Activated naive CD4-positive, alpha-beta T cell treated with anti-CD3 and anti-CD28 coated beads, Interleukin-2, amount 10 ng/mL, durations not matched to agents 7 days and 5 days (primary cell): ENCODE measurements at regions not wholly inside any gene's neighbourhood (a gene's known extent, or its start where the extent isn't known, plus 50 kb on each side); places are given as distances from the start of the nearest gene placed in this dataset.

Source experiments
- CTCF ChIA-PET: fragments of 350-600 bp; sonication (Branson Sonifier 250); formaldehyde crosslinking; loops from one replicate; lab custom pipeline; 2021; ENCODE audit warnings: antibody characterized with exemption; lab: Charles Lee
- DNase-seq: peaks from one replicate; pipeline ENCODE4 v3.0.0-alpha.2; 2020
- H3K27ac Mint-ChIP-seq: one replicate; pipeline ENCODE4 v1.8.0; 2021; ENCODE audit warnings: mild to moderate bottlenecking, moderate library complexity, mixed read lengths
- H3K27me3 Mint-ChIP-seq: one replicate; pipeline ENCODE4 v1.8.0; 2021; ENCODE audit warnings: mild to moderate bottlenecking, mixed read lengths
- H3K36me3 Mint-ChIP-seq: one replicate; pipeline ENCODE4 v1.8.0; 2021; ENCODE audit warnings: mixed read lengths
- H3K4me1 Mint-ChIP-seq: one replicate; pipeline ENCODE4 v1.8.0; 2021; ENCODE audit warnings: mixed read lengths
- H3K4me3 Mint-ChIP-seq: one replicate; pipeline ENCODE4 v1.8.0; 2021; ENCODE audit warnings: mild to moderate bottlenecking, moderate library complexity, mixed read lengths
- H3K9me3 Mint-ChIP-seq: one replicate; pipeline ENCODE4 v1.8.0; 2021; ENCODE audit warnings: mixed read lengths

DNA sequence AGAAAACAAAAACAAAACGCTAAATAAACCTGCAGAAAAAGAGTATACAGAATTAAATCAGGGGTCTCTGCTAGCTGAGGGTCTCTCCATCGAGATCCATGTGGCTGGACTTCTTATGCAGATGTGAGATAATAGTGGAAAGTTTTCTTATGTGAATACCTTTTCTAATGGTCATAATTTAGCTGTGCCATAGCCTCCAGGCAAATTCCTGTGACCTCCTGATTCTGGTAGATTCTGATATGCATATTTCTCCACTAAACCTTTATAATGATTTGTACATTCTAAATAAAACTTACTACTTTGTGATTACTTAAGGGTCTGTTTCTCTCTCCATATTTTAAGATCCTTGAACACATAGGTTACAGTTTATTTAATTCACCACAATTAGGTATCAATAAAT lies 1002.6 kb downstream of the GALC start:
- H3K4me1 Mint-ChIP-seq: no peaks in the 10 kb centered on the region
- H3K27ac Mint-ChIP-seq: no peak overlapping the region
- CTCF ChIA-PET: no interaction called here
- H3K4me3 Mint-ChIP-seq: no peak overlapping the region
- DNase-seq: no peak
- no peaks in the 10 kb centered on the region for H3K27me3 Mint-ChIP-seq
- no peaks in the 10 kb centered on the region for H3K36me3 Mint-ChIP-seq
- peaks cover 8% of the 10 kb centered on the region for H3K9me3 Mint-ChIP-seq

DNA sequence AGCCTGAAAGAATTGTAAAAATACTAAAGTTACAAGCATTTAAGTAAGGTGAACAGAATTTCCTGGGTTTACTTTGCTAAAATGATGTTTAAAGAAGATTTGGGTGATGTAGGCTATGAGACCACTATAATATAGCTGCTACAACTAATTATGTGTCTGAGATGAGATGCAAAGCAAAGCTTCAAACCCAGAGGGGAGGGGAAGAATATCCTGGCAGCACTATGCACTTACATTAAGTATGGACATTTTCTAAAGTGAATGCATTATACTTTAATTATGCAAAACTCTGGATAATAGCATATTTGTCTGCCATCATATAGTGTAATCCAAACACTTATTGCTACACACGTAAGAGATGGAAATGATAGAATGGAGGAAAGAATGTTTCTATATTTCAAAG lies 1003.7 kb downstream of the GALC start:
- no peaks in the 10 kb centered on the region for H3K4me1 Mint-ChIP-seq
- H3K27ac Mint-ChIP-seq: no peak overlapping the region
- CTCF ChIA-PET: no interaction called here
- H3K4me3 Mint-ChIP-seq: no peak overlapping the region
- H3K9me3 Mint-ChIP-seq: peaks cover 6% of the 10 kb centered on the region
- no peaks in the 10 kb centered on the region for H3K27me3 Mint-ChIP-seq
- DNase-seq: no peak
- no peaks in the 10 kb centered on the region for H3K36me3 Mint-ChIP-seq

DNA sequence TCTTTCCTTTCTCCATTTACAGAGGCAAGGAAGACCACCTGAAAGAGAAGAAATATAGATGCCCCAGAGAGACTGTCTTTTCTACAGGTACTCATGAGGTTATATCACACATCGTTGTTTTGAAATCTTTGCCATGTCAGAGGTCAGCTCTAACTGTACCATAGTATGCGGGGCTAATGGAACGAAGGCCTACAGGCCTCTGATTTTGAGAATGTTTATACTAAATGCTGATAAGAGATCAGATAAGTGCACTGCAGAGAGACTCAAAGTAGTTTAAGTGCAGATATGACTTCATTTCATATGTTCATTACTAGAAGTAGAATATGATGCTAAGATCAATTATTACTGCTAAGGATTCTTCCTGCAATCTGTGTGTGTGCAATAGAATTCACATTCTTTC lies 1005.0 kb downstream of the GALC start:
- no peak overlapping the region for H3K4me3 Mint-ChIP-seq
- H3K9me3 Mint-ChIP-seq: peaks cover 6% of the 10 kb centered on the region
- H3K27me3 Mint-ChIP-seq: no peaks in the 10 kb centered on the region
- CTCF ChIA-PET: no interaction called here
- H3K4me1 Mint-ChIP-seq: no peaks in the 10 kb centered on the region
- no peak for DNase-seq
- no peak overlapping the region for H3K27ac Mint-ChIP-seq
- H3K36me3 Mint-ChIP-seq: no peaks in the 10 kb centered on the region

DNA sequence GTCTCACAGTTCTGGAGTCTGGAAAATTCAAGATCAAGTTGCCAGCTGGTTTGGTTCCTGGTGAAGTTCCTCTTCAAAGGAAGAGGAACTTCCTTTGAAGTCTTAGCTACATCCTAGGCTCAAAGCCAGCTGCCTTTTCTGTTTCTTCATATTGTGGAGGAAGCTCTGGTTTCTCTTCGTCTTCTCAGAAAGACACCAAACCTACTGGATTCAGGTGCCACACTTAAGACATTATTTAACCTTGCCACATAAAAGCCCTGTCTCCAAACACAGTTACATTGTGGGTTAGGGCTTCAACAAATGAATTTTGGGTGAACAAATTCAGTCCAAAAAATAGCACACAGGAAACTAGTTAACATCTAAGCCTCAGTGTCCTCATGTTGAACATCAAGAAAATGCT lies 1019.8 kb downstream of the GALC start:
- Mint-ChIP-seq H3K9me3 (peaks cover 24% of the 10 kb centered on the region), H3K27ac (no peak overlapping the region), H3K27me3 (no peaks in the 10 kb centered on the region), H3K4me3 (no peak overlapping the region), H3K36me3 (no peaks in the 10 kb centered on the region), H3K4me1 (no peaks in the 10 kb centered on the region)
- CTCF ChIA-PET: no interaction called here
- no peak for DNase-seq

DNA sequence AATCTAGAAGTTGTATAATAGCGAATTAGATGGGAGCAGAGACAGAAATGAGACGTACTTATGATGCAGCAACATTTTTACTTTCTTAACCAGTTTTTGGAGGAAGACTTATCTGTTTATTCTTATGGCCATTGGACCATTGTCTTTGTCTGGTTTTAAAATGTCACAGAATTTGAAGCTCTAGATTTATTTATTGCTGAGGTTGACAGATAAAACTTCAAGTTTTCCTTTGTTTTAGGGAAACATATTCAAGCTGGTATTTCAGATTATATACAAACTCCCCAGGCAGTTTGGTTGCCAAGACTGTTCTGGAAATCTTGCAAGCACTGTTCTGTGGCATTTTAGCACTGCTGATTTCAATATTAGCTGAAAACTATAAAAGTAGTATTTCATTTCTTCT lies 1021.7 kb downstream of the GALC start:
- CTCF ChIA-PET: no interaction called here
- H3K4me3 Mint-ChIP-seq: no peak overlapping the region
- no peak overlapping the region for H3K27ac Mint-ChIP-seq
- no peaks in the 10 kb centered on the region for H3K36me3 Mint-ChIP-seq
- no peaks in the 10 kb centered on the region for H3K27me3 Mint-ChIP-seq
- no peak for DNase-seq
- peaks cover 22% of the 10 kb centered on the region for H3K9me3 Mint-ChIP-seq
- H3K4me1 Mint-ChIP-seq: no peaks in the 10 kb centered on the region

DNA sequence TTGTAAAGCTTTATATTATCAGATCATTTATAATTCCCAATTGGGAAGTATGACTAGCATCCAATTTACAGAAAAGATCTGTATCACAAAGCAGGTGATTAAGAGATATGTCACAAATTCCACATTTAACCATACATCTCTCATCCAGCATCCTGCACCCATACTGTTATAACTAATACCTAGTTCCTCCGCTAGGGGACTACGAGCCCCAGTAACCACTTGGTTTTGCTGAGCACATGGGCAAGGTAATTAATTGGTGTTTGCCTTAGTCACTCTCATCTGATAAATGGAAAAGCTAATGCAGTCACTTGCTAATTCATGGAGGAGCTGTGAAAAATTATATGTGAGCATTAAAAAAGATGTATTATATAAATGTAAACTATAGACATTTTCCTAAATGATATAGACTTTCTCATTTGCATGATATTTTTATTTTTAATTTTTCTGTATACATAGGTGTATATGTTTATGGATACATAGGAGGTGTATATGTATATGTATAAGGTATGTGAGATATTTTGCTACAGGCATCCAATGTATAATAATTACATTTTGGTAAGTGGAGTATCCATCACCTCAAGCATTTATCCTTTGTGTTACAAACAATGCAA lies 1031.8 kb downstream of the GALC start:
- DNase-seq: no peak
- no peaks in the 10 kb centered on the region for H3K36me3 Mint-ChIP-seq

DNA sequence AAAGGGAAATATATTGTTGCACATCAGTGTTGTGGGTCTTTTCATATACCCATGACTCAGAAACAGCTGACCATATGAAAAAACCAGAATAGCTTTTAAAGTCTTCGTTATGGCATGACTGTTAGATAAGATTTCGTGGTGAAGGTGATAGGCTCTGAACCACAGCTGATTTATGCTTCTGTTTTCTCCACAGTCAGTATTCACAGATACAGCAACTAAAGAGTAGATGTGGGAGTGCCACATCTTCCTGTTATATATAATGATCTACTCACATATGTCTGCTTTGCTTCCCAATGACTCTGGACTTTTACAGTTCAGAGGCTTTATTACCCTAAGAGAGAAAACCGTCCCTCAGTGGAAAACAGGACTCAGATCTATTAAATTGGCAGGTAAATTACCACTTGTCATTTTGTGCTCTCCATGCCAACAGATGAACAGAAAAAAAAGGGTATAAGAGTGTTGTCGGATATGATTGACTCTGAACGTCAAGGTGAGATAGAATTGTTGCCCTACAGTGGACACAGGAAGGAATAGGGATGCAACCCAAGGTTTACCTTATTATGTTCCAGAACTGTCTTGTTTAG lies 1037.1 kb downstream of the GALC start:
- Mint-ChIP-seq H3K36me3 (no peaks in the 10 kb centered on the region), H3K27me3 (no peaks in the 10 kb centered on the region), H3K4me1 (no peaks in the 10 kb centered on the region), H3K9me3 (peaks cover 2% of the 10 kb centered on the region), H3K4me3 (no peak overlapping the region), H3K27ac (no peak overlapping the region)
- CTCF ChIA-PET: no interaction called here
- DNase-seq: no peak

More for the DNA sequence above, 1031.8 kb downstream of the GALC start:
- Mint-ChIP-seq H3K27ac (no peak overlapping the region), H3K4me1 (no peaks in the 10 kb centered on the region), H3K9me3 (peaks cover 6% of the 10 kb centered on the region), H3K4me3 (no peak overlapping the region), H3K27me3 (no peaks in the 10 kb centered on the region)
- CTCF ChIA-PET: interaction anchor here (0.9 kb wide), 1 partner anchor 18 kb away, joined by 3 read pairs; no protein-coding TSS in a partner anchor

DNA sequence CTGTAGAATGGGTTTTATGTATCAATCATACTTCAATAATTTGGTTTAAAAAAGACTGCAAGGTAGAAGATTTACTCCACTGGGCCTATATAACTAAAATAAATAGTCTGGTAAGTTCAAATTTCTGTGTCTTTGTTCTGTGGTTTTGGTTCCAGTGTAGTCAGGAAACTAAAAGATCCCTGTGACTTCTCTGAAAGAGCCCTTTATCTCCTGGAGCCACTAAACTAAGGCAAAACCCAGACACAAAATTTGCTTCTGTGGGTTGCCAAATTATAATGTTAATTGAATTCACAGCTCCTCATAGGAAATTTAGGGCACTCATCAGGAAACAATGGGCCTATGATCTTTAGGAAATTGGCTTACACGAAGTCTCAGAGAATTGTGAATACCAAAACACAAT lies 1038.4 kb downstream of the GALC start:
- no peaks in the 10 kb centered on the region for H3K27me3 Mint-ChIP-seq
- no peaks in the 10 kb centered on the region for H3K4me1 Mint-ChIP-seq
- CTCF ChIA-PET: no interaction called here

DNA sequence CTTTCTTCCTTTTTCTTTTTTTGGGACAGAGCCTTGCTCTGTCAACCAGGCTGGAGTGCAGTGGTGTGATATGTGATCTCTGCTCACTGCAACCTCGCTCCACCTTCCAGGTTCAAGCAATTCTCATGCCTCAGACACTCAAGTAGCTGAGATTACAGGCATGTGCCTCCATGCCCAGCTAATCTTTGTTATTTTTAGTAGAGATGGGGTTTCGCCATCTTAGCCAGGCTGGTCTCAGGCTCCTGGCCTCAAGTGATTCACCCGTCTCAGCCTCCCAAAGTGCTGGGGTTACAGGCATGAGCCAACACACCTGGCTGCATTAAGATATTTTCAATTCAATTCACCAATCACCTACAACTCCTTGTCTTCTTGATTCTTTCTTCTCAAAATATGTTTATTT lies 1046.5 kb downstream of the GALC start:
- Mint-ChIP-seq H3K4me1 (no peaks in the 10 kb centered on the region), H3K9me3 (peaks cover 2% of the 10 kb centered on the region), H3K27me3 (no peaks in the 10 kb centered on the region), H3K36me3 (no peaks in the 10 kb centered on the region), H3K4me3 (no peak overlapping the region), H3K27ac (no peak overlapping the region)
- CTCF ChIA-PET: no interaction called here
- DNase-seq: no peak

More for the DNA sequence above, 1038.4 kb downstream of the GALC start:
- Mint-ChIP-seq H3K27ac (no peak overlapping the region), H3K4me3 (no peak overlapping the region), H3K36me3 (no peaks in the 10 kb centered on the region), H3K9me3 (peaks cover 2% of the 10 kb centered on the region)
- DNase-seq: no peak

DNA sequence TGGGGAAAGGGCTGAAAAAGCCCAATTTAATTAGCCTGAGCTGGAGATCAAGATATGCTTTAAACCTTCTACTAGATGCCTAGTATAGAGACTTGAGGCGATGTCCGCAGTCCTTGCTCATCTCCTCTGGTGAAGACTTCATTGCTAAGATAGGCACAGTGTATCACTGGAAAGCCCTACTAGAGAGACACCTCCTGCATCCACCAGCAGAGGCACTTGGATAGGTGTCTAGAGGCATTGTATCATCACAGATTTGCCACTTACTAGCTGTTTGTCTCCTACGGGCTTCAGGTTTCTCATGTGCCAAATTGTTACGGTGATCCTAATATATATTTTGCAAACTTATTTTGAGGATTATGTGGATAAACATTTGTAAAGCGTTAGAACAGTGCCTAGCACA lies 1048.5 kb downstream of the GALC start:
- no peaks in the 10 kb centered on the region for H3K36me3 Mint-ChIP-seq
- DNase-seq: no peak
- no peaks in the 10 kb centered on the region for H3K4me1 Mint-ChIP-seq
- H3K9me3 Mint-ChIP-seq: peaks cover 3% of the 10 kb centered on the region
- H3K27ac Mint-ChIP-seq: no peak overlapping the region
- no peak overlapping the region for H3K4me3 Mint-ChIP-seq
- H3K27me3 Mint-ChIP-seq: no peaks in the 10 kb centered on the region
- CTCF ChIA-PET: no interaction called here

DNA sequence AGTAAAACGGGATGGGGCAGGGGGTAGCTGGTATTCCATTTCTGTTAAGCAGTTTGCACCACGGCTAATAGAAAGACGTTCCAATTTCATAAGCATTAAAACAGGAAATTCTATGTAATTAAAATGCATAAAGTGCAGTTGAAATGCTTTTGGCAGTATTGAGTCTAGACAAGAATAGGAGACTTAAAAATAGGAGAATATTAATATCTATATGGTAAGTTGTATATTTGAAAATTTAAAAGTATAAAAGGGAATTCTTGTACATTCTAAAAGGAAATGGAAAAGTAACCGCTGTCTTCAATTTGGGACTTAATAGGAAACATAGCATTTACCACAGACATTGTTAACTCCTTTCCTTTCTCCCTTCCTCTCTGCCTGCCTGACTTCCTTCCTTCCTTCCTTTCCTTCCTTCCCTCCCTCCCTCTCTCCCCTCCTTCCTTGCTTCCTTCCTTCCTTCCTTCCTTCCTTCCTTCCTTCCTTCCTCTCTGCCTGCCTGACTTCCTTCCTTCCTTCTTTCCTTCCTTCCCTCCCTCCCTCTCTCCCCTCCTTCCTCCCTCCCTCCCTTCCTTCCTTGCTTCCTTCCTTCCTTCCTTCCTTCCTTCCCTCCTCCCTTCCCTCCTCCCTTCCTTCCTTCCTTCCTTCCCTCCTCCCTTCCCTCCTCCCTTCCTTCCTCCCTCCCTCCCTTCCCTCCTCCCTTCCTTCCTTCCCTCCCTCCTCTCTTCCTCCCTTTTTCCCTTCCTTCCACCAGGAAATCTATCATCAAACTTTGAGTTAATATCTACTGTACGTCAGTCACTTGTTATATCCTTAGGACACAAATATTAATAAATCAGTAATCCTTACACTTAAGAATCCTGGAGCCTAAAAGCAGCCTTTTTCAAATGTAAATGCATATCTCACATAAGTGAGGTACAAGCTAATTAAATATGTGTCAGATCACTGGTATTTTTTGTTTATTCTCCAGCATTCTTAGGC lies 1049.3 kb downstream of the GALC start:
- H3K9me3 Mint-ChIP-seq: peaks cover 6% of the 10 kb centered on the region

DNA sequence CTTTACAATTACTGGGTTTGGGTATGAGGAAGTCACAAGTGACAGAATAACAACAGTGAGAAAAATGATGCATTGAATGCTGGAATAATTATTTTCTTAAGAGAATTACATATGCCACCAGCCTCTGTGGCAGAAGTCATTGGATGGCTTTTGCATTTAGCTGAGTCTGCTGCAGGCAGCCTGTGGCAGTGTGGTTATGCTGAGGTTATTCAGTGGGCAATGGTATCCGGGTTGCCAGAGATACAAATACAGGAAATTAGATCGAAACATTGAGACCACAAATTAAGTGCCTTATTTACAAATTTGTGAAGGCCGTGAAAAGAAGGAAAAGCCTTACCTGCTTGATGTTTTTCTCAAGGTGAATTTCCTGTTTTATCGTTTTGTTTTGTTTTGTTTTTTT lies 1050.0 kb downstream of the GALC start:
- Mint-ChIP-seq H3K27ac (no peak overlapping the region), H3K36me3 (no peaks in the 10 kb centered on the region)

More for the DNA sequence above, 1049.3 kb downstream of the GALC start:
- H3K36me3 Mint-ChIP-seq: no peaks in the 10 kb centered on the region
- no peak for DNase-seq
- H3K4me1 Mint-ChIP-seq: no peaks in the 10 kb centered on the region
- CTCF ChIA-PET: no interaction called here
- H3K4me3 Mint-ChIP-seq: no peak overlapping the region
- H3K27me3 Mint-ChIP-seq: no peaks in the 10 kb centered on the region
- H3K27ac Mint-ChIP-seq: no peak overlapping the region

DNA sequence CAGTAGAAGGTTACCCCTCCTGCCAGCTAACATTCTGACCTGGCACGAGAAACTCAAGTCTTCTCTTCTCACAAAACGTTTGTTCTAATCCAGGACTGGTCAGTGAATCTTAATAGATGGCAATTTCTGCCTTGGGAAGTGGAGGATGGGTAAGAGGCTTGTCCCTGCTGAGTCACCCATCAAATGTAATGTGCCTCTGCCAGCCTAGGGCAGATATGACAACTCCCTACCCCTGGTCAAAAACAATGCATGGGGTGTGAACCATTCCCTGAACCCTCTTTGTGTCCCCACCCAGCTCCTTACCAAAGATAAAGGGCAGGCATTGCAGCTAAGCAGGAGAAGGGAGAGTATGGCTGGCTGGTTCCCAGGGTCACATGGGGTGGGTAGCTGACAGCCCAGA lies 1052.9 kb downstream of the GALC start:
- CTCF ChIA-PET: no interaction called here
- Mint-ChIP-seq H3K4me1 (no peaks in the 10 kb centered on the region), H3K27ac (no peak overlapping the region), H3K27me3 (no peaks in the 10 kb centered on the region), H3K9me3 (peaks cover 6% of the 10 kb centered on the region), H3K4me3 (no peak overlapping the region), H3K36me3 (no peaks in the 10 kb centered on the region)
- no peak for DNase-seq

More for the DNA sequence above, 1050.0 kb downstream of the GALC start:
- DNase-seq: no peak
- Mint-ChIP-seq H3K9me3 (peaks cover 6% of the 10 kb centered on the region), H3K27me3 (no peaks in the 10 kb centered on the region), H3K4me1 (no peaks in the 10 kb centered on the region), H3K4me3 (no peak overlapping the region)
- CTCF ChIA-PET: no interaction called here

DNA sequence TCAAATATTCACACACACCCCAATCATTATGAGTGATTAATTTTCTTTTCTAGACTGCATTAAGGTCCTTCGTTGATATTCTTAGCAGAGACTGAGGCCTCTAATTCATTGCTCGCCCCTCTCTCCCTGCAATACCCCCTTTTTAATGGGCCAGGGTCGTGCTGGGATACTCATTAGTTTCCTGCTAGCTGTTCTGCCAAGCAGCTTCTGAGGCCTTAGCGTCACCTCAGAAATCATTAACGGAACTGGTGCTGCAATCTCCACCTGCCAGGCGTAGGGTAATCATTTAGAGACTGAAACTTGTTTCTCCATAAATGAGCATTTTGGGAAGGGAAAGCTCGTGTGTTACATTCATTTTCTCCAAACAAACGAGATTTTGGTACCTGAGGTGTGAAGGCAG lies 1054.7 kb downstream of the GALC start:
- DNase-seq: no peak
- Mint-ChIP-seq H3K27me3 (no peaks in the 10 kb centered on the region), H3K9me3 (peaks cover 5% of the 10 kb centered on the region), H3K4me1 (no peaks in the 10 kb centered on the region), H3K4me3 (no peak overlapping the region), H3K36me3 (no peaks in the 10 kb centered on the region), H3K27ac (no peak overlapping the region)
- CTCF ChIA-PET: no interaction called here
